ENCODE measurements at regions not wholly inside any gene's neighbourhood (a gene's known extent, or its start where the extent isn't known, plus 50 kb on each side); places are given as distances from the start of the nearest gene placed in this dataset.
"Not testable (repeated sequence)": the region's sequence is repeated elsewhere in the genome, so short reads cannot be mapped to it uniquely, and the experiment has no call there.

GRCh38 chr14:71240171-71240570 lies 332.9 kb downstream of the PCNX1 start:
- no peak for DNase-seq (ENCODE audit: low spot score)

GRCh38 chr14:71240866-71241520 lies 333.7 kb downstream of the PCNX1 start:
- DNase-seq (ENCODE audit: low spot score) = no peak

- DNase-seq (ENCODE audit: low spot score) = no peak
Observed at GRCh38 chr14:71242237-71242748, 335.0 kb downstream of the PCNX1 start.

- DNase-seq (ENCODE audit: low spot score) = no peak
Observed at GRCh38 chr14:71243697-71244096, 336.4 kb downstream of the PCNX1 start.

- DNase-seq (ENCODE audit: low spot score) = no peak
Observed at GRCh38 chr14:71244341-71244740, 337.1 kb downstream of the PCNX1 start.

- no peak for DNase-seq (ENCODE audit: low spot score)
Observed at GRCh38 chr14:71245659-71246361, 338.6 kb downstream of the PCNX1 start.

- no peak for DNase-seq (ENCODE audit: low spot score)
Observed at GRCh38 chr14:71246539-71246938, 339.3 kb downstream of the PCNX1 start.

- DNase-seq (ENCODE audit: low spot score) = no peak
Observed at GRCh38 chr14:71247106-71247505, 339.8 kb downstream of the PCNX1 start.

GRCh38 chr14:71248194-71248593 lies 340.9 kb downstream of the PCNX1 start:
- no peak for DNase-seq (ENCODE audit: low spot score)

GRCh38 chr14:71250347-71250746 lies 343.1 kb downstream of the PCNX1 start:
- DNase-seq (ENCODE audit: low spot score) = no peak

GRCh38 chr14:71250791-71251190 lies 343.5 kb downstream of the PCNX1 start:
- DNase-seq (ENCODE audit: low spot score) = no peak

GRCh38 chr14:71254091-71254719 lies 346.9 kb downstream of the PCNX1 start:
- not testable (repeated sequence) for DNase-seq (ENCODE audit: low spot score)

GRCh38 chr14:71261206-71261605 lies 353.9 kb downstream of the PCNX1 start:
- DNase-seq (ENCODE audit: low spot score) = no peak

GRCh38 chr14:71262441-71262840 lies 355.2 kb downstream of the PCNX1 start:
- no peak for DNase-seq (ENCODE audit: low spot score)

GRCh38 chr14:71264260-71264659 lies 357.0 kb downstream of the PCNX1 start:
- no peak for DNase-seq (ENCODE audit: low spot score)

GRCh38 chr14:71267007-71267513 lies 359.8 kb downstream of the PCNX1 start:
- DNase-seq (ENCODE audit: low spot score) = no peak

- no peak for DNase-seq (ENCODE audit: low spot score)
Observed at GRCh38 chr14:71267691-71268090, 360.4 kb downstream of the PCNX1 start.

- no peak for DNase-seq (ENCODE audit: low spot score)
Observed at GRCh38 chr14:71270111-71270510, 362.9 kb downstream of the PCNX1 start.

- DNase-seq (ENCODE audit: low spot score) = no peak
Observed at GRCh38 chr14:71271166-71271945, 364.1 kb downstream of the PCNX1 start.

GRCh38 chr14:71273366-71273765 lies 366.1 kb downstream of the PCNX1 start:
- no peak for DNase-seq (ENCODE audit: low spot score)

- no peak for DNase-seq (ENCODE audit: low spot score)
Observed at GRCh38 chr14:71284048-71284447, 376.8 kb downstream of the PCNX1 start.

GRCh38 chr14:71286126-71286525 lies 378.9 kb downstream of the PCNX1 start:
- no peak for DNase-seq (ENCODE audit: low spot score)
